ENCODE measurements at regions not wholly inside any gene's neighbourhood (a gene's known extent, or its start where the extent isn't known, plus 50 kb on each side); places are given as distances from the start of the nearest gene placed in this dataset.

- no peak for FAIRE-seq
- DNase-seq (ENCODE audit: insufficient read length, low spot score) = no peak
- TF ChIP-seq TAF1 (IDR thresholded peaks at IDR 0.05; ENCODE audit: low read depth, low read length) = no peak
- TF ChIP-seq POLR2A (IDR thresholded peaks at IDR 0.05; ENCODE audit: low read depth, low read length) = no peak
- no peak for TF ChIP-seq POLR2AphosphoS5 (IDR thresholded peaks at IDR 0.05; ENCODE audit: low read depth, low read length)
- TF ChIP-seq SPI1 (IDR thresholded peaks at IDR 0.05; ENCODE audit: low read depth, low read length) = no peak
- no peak for TF ChIP-seq PAX5 (IDR thresholded peaks at IDR 0.05; ENCODE audit: insufficient read depth, low read length, severe bottlenecking)
These were observed 427.2 kb upstream of the KLF6 start for GRCh38 chr10:4212111-4212630.

- TF ChIP-seq SPI1 (IDR thresholded peaks at IDR 0.05; ENCODE audit: low read depth, low read length) (no peak), PAX5 (IDR thresholded peaks at IDR 0.05; ENCODE audit: insufficient read depth, low read length, severe bottlenecking) (no peak), POLR2AphosphoS5 (IDR thresholded peaks at IDR 0.05; ENCODE audit: low read depth, low read length) (no peak), TAF1 (IDR thresholded peaks at IDR 0.05; ENCODE audit: low read depth, low read length) (no peak), POLR2A (IDR thresholded peaks at IDR 0.05; ENCODE audit: low read depth, low read length) (no peak), POU2F2 (IDR thresholded peaks at IDR 0.05; ENCODE audit: low read depth, low read length) (no peak)
- FAIRE-seq = no peak
- no peak for DNase-seq (ENCODE audit: insufficient read length, low spot score)
These were observed 423.5 kb upstream of the KLF6 start for GRCh38 chr10:4208499-4208898.

- TF ChIP-seq TAF1 (IDR thresholded peaks at IDR 0.05; ENCODE audit: low read depth, low read length) (no peak), PAX5 (IDR thresholded peaks at IDR 0.05; ENCODE audit: insufficient read depth, low read length, severe bottlenecking) (no peak), SPI1 (IDR thresholded peaks at IDR 0.05; ENCODE audit: low read depth, low read length) (no peak), POLR2A (IDR thresholded peaks at IDR 0.05; ENCODE audit: low read depth, low read length) (no peak), POLR2AphosphoS5 (IDR thresholded peaks at IDR 0.05; ENCODE audit: low read depth, low read length) (no peak), POU2F2 (IDR thresholded peaks at IDR 0.05; ENCODE audit: low read depth, low read length) (no peak)
- DNase-seq (ENCODE audit: insufficient read length, low spot score) = no peak
- FAIRE-seq = no peak
These were observed 420.1 kb upstream of the KLF6 start for GRCh38 chr10:4205113-4205512.

GRCh38 chr10:4202938-4203337 lies 417.9 kb upstream of the KLF6 start:
- FAIRE-seq = no peak
- TF ChIP-seq POLR2AphosphoS5 (IDR thresholded peaks at IDR 0.05; ENCODE audit: low read depth, low read length) (no peak), PAX5 (IDR thresholded peaks at IDR 0.05; ENCODE audit: insufficient read depth, low read length, severe bottlenecking) (no peak), POU2F2 (IDR thresholded peaks at IDR 0.05; ENCODE audit: low read depth, low read length) (no peak), SPI1 (IDR thresholded peaks at IDR 0.05; ENCODE audit: low read depth, low read length) (no peak), TAF1 (IDR thresholded peaks at IDR 0.05; ENCODE audit: low read depth, low read length) (no peak), POLR2A (IDR thresholded peaks at IDR 0.05; ENCODE audit: low read depth, low read length) (no peak)
- DNase-seq (ENCODE audit: insufficient read length, low spot score) = no peak

GRCh38 chr10:4201866-4202825 lies 417.1 kb upstream of the KLF6 start:
- DNase-seq (ENCODE audit: insufficient read length, low spot score) (no peak), FAIRE-seq (no peak)
- TF ChIP-seq POLR2A (IDR thresholded peaks at IDR 0.05; ENCODE audit: low read depth, low read length) (no peak), PAX5 (IDR thresholded peaks at IDR 0.05; ENCODE audit: insufficient read depth, low read length, severe bottlenecking) (no peak)

- FAIRE-seq (no peak), DNase-seq (ENCODE audit: insufficient read length, low spot score) (no peak)
- TF ChIP-seq POLR2AphosphoS5 (IDR thresholded peaks at IDR 0.05; ENCODE audit: low read depth, low read length) (no peak), SPI1 (IDR thresholded peaks at IDR 0.05; ENCODE audit: low read depth, low read length) (no peak), POU2F2 (IDR thresholded peaks at IDR 0.05; ENCODE audit: low read depth, low read length) (no peak), POLR2A (IDR thresholded peaks at IDR 0.05; ENCODE audit: low read depth, low read length) (no peak), TAF1 (IDR thresholded peaks at IDR 0.05; ENCODE audit: low read depth, low read length) (no peak), PAX5 (IDR thresholded peaks at IDR 0.05; ENCODE audit: insufficient read depth, low read length, severe bottlenecking) (no peak)
These were observed 414.2 kb upstream of the KLF6 start for GRCh38 chr10:4199196-4199595.

DNA sequence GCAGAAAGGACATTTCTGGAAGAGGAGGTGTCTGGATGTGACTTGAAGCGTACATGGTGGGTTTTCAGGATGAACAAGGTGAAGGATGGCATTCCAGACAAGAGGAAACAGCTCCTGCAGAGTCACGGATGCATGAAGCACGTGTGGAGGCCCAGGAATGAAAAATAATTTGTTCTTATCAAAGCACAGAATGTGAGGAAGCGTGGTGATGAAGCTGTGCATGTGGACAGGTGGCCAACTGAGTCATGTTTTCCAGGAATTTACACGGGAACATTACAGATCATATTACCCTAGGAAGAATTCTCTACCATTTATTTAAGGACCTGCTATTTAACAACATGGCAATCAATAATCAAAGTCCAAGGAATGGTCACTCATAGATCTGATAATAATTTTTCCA lies 413.2 kb upstream of the KLF6 start:
- TF ChIP-seq POU2F2 (IDR thresholded peaks at IDR 0.05; ENCODE audit: low read depth, low read length) (no peak), POLR2AphosphoS5 (IDR thresholded peaks at IDR 0.05; ENCODE audit: low read depth, low read length) (no peak)
- DNase-seq (ENCODE audit: insufficient read length, low spot score) (no peak), FAIRE-seq (no peak)

GRCh38 chr10:4197676-4198075 lies 412.7 kb upstream of the KLF6 start:
- no peak for FAIRE-seq
- DNase-seq (ENCODE audit: insufficient read length, low spot score) = no peak
- TF ChIP-seq PAX5 (IDR thresholded peaks at IDR 0.05; ENCODE audit: insufficient read depth, low read length, severe bottlenecking) (no peak), POLR2A (IDR thresholded peaks at IDR 0.05; ENCODE audit: low read depth, low read length) (no peak), POU2F2 (IDR thresholded peaks at IDR 0.05; ENCODE audit: low read depth, low read length) (no peak), TAF1 (IDR thresholded peaks at IDR 0.05; ENCODE audit: low read depth, low read length) (no peak)

DNA sequence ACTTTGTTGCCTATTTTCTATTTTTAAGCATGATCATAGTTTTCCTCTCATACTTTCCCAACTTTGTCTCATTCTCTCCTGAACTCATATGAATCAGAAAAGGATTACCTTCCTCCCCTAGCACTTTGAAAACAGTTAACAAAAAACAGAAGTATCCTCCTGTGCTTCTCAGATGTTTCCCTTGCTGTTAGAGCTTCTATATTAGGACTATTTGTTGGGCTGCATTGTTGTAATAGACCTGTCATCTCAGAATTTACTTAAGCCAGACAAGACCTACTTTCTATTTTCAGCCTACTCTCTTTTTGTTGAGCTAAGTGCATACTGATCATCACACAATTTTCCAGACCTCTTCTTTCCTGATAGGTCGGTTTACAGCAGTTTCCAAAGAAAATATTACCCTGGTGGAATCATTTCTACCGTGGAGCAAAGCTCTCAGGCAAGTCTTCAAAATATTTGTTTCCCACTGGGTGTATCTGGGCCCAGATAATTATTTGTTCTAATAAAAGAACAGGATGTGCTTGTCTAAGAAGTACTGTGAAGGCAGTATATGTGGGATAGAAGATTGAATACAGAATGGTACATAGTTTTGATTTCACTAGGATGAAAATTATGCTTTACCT lies 411.9 kb upstream of the KLF6 start:
- TF ChIP-seq SPI1 (IDR thresholded peaks at IDR 0.05; ENCODE audit: low read depth, low read length) (no peak), POLR2AphosphoS5 (IDR thresholded peaks at IDR 0.05; ENCODE audit: low read depth, low read length) (no peak), TAF1 (IDR thresholded peaks at IDR 0.05; ENCODE audit: low read depth, low read length) (no peak), POU2F2 (IDR thresholded peaks at IDR 0.05; ENCODE audit: low read depth, low read length) (no peak), POLR2A (IDR thresholded peaks at IDR 0.05; ENCODE audit: low read depth, low read length) (no peak), PAX5 (IDR thresholded peaks at IDR 0.05; ENCODE audit: insufficient read depth, low read length, severe bottlenecking) (no peak)
- no peak for DNase-seq (ENCODE audit: insufficient read length, low spot score)
- no peak for FAIRE-seq
